Transverse colon (tissue), 4 donors: ENCODE measurements at regions not wholly inside any gene's neighbourhood (a gene's known extent, or its start where the extent isn't known, plus 50 kb on each side); places are given as distances from the start of the nearest gene placed in this dataset.

Source experiments
- DNase-seq: peaks from one replicate; pipeline ENCODE4 v3.0.0-alpha.2; 2019
- H3K27ac ChIP-seq, 4 donors: fragments of 200-600 bp; sonication (generic); 2 replicates each; pipeline ENCODE4 v1.5.1; 2016 to 2018; ENCODE audit warnings: inconsistent platforms in 4 of 4
- H3K27me3 ChIP-seq: fragments of 200-600 bp; sonication (generic); 2 replicates; pipeline ENCODE4 v1.5.1; 2017; ENCODE audit warnings: inconsistent platforms
- H3K36me3 ChIP-seq, 4 donors: fragments of 200-600 bp; sonication (generic); 2 replicates each; pipeline ENCODE4 v1.5.1; 2017 to 2019; ENCODE audit warnings: inconsistent platforms in 4 of 4
- H3K4me1 ChIP-seq, 4 donors: fragments of 200-600 bp; sonication (generic); 2 replicates each; pipeline ENCODE4 v1.5.1; 2017 to 2020; ENCODE audit warnings: inconsistent platforms in 4 of 4
- H3K4me3 ChIP-seq, 4 donors: fragments of 200-600 bp; sonication (generic); 1 replicate in 1 of 4; 2 replicates in 3 of 4; pipeline versions ENCODE4 v1.5.1 to v1.6.1; 2017 to 2019; ENCODE audit warnings: inconsistent platforms in 4 of 4
- H3K9me3 ChIP-seq, 2 donors: fragments of 200-600 bp; sonication (generic); 2 replicates each; pipeline ENCODE4 v1.5.1; 2017 to 2019; ENCODE audit warnings: inconsistent platforms in 2 of 2
- EP300 ChIP-seq: sonication (generic); formaldehyde crosslinking; IDR thresholded peaks from one replicate; pipeline ENCODE4 v1.6.1; 2017; ENCODE audit warnings: antibody characterized with exemption, low read depth
- POLR2A ChIP-seq: fragments of 450-650 bp; IDR thresholded peaks from one replicate; pipeline ENCODE4 v1.6.1; 2016; ENCODE audit warnings: antibody characterized with exemption, mild to moderate bottlenecking, moderate library complexity
- POLR2AphosphoS5 ChIP-seq, 3 donors: sonication (generic); formaldehyde crosslinking; IDR thresholded peaks; one replicate each; pipeline ENCODE4 v1.6.1; 2016; ENCODE audit warnings: antibody characterized with exemption in 3 of 3
- WGBS, 2 donors: methylation state at CpG; one replicate each; pipeline ENCODE4 v1.1.5; 2018; ENCODE audit warnings: low coverage in 1 of 2; 5-methylcytosine and 5-hydroxymethylcytosine counted together
- in situ Hi-C, 4 donors: fragments of 200-750 bp; cut with MboI; loops; one replicate each; pipeline versions ENCODE4 v1.15.0 to v1.15.1; 2017; ENCODE audit warnings: low sequenced_read_pairs in 3 of 4, low pct_ligation_motif_present in 1 of 4, low pct_unique_long_range_greater_than_20kb in 1 of 4
- intact Hi-C: fragments of 100-400 bp; cut with DNase I; formaldehyde crosslinking; loops from one replicate; pipeline ENCODE4 v1.15.1; 2023; ENCODE audit warnings: low total_unique reads
- TF ChIP-seq, protein P1 (sequence below), 5 experiments: fragments of 200-600 bp in 3 of 5; fragments of 450-650 bp in 2 of 5; sonication (generic) in 3 of 5; IDR thresholded peaks; 1 replicate in 2 of 5; 2 replicates in 3 of 5; pipeline ENCODE4 v1.5.1; 2016 to 2017; ENCODE audit warnings: antibody characterized with exemption in 5 of 5, inconsistent platforms in 3 of 5, mild to moderate bottlenecking in 2 of 5, moderate library complexity in 1 of 5

DNA sequence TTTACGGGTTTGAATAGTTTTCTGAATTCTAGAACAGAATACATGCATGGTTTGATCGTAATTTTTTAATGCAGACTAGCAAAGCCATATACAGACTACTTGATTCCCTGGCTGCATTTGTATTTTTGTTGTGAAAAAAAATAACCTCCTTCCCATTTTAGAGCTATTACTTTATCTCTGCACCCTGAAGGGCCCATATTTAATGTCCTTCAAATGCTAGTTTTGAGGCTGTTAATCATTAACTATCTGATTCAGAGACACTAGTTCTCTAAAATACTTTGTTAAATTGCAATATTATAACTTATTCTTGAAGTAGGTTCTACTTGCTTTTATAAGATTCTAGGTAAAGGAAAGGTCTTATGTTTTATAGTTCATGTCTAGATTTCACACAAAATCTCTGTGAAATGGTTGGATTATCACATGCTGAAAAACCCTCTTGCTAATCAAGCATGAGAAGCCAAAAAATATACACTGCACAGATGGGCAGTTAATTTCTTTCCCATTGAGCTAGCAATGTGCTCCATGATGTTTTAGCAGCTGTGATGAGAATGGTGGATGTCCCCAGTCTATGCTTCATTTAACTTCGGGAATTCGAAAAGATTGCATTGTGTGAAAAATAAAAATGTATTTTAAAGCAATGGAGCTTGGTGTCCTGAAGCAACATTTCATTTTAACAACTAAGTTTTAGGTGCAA is 634.0 kb upstream of the BCHE start:
- 78 to 90% methylated on average over 4 of the region's 4 CpGs for WGBS, 2 donors
- intact Hi-C loops: no loop called here
- no peaks in the 10 kb centered on the region for H3K27me3 ChIP-seq
- H3K4me1 ChIP-seq: no peaks in the 10 kb centered on the region
- in situ Hi-C loops: no loop called here
- TF ChIP-seq, protein P1, sequence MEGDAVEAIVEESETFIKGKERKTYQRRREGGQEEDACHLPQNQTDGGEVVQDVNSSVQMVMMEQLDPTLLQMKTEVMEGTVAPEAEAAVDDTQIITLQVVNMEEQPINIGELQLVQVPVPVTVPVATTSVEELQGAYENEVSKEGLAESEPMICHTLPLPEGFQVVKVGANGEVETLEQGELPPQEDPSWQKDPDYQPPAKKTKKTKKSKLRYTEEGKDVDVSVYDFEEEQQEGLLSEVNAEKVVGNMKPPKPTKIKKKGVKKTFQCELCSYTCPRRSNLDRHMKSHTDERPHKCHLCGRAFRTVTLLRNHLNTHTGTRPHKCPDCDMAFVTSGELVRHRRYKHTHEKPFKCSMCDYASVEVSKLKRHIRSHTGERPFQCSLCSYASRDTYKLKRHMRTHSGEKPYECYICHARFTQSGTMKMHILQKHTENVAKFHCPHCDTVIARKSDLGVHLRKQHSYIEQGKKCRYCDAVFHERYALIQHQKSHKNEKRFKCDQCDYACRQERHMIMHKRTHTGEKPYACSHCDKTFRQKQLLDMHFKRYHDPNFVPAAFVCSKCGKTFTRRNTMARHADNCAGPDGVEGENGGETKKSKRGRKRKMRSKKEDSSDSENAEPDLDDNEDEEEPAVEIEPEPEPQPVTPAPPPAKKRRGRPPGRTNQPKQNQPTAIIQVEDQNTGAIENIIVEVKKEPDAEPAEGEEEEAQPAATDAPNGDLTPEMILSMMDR (IDR thresholded peaks at IDR 0.05): no peak
- TF ChIP-seq POLR2AphosphoS5 (IDR thresholded peaks at IDR 0.05) (no peak), POLR2A (no peak), EP300 (no peak)
- DNase-seq: no peak
- H3K36me3 ChIP-seq: no peaks in the 10 kb centered on the region
- H3K9me3 ChIP-seq: no peaks in the 10 kb centered on the region
- no peak overlapping the region for H3K27ac ChIP-seq
- no peak overlapping the region for H3K4me3 ChIP-seq

DNA sequence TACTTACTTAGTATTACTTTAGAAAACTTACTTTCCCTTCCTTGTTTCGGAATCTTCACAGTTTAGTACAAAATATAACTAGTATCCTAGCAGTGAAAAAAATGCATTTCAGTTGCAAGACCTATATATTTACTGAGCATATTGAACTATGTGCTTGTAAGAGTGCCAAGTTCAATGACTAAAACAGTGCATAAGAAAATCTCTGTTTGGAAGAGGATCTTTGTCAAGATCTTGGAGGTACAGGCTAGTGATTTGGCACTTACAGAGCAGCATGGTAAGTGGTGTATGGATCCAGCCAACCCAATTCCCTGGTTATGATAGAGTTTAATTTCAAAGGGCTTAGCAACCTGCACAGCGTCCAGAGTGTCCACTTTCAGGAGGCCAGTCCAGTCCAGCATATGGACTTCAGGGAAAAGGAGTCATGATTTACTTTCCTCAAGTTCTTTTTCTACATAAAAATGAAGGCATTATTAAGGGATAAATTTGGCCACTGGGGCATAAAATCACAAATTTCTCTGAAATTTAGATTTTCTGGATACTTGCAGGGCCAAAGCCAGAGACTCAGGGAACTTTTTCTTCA is 625.8 kb upstream of the BCHE start:
- Histone ChIP-seq H3K4me3 (no peak overlapping the region), H3K27me3 (no peaks in the 10 kb centered on the region), H3K9me3 (no peaks in the 10 kb centered on the region), H3K4me1 (no peaks in the 10 kb centered on the region), H3K27ac (no peak overlapping the region), H3K36me3 (no peaks in the 10 kb centered on the region)
- no peak for DNase-seq
- in situ Hi-C loops: no loop called here
- intact Hi-C loops: no loop called here
- TF ChIP-seq POLR2A (no peak), POLR2AphosphoS5 (IDR thresholded peaks at IDR 0.05) (no peak), EP300 (no peak)
- TF ChIP-seq, protein P1 (IDR thresholded peaks at IDR 0.05): no peak
- WGBS, 2 donors: 82 to 85% methylated on average over 2 of the region's 2 CpGs

DNA sequence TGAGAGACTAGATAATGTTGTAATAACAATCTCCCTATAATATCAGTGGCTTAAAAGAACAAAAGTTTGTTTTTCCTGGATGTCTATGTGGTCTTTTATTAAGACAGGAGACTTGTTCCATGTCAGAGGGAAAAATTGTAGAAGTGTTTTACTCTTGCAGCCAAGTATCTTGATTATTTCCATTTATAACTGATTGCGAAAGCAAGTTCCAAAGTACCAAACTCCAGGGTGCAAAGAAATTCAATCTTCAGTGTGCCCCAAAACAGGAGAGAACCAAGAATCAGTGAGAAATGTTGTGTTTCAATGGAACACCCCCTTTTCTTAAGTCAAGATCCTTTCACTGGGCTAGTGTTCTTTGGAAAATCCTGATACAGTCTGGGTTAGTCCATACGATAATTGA is 624.4 kb upstream of the BCHE start:
- intact Hi-C loops (no loop called here), in situ Hi-C loops (no loop called here)
- no peak for DNase-seq
- Histone ChIP-seq H3K4me3 (no peak overlapping the region), H3K27me3 (no peaks in the 10 kb centered on the region), H3K9me3 (no peaks in the 10 kb centered on the region), H3K27ac (no peak overlapping the region), H3K36me3 (no peaks in the 10 kb centered on the region), H3K4me1 (no peaks in the 10 kb centered on the region)
- 79 to 81% methylated on average over 2 of the region's 2 CpGs for WGBS, 2 donors
- TF ChIP-seq POLR2AphosphoS5 (IDR thresholded peaks at IDR 0.05): no peak
- no peak for TF ChIP-seq POLR2A

DNA sequence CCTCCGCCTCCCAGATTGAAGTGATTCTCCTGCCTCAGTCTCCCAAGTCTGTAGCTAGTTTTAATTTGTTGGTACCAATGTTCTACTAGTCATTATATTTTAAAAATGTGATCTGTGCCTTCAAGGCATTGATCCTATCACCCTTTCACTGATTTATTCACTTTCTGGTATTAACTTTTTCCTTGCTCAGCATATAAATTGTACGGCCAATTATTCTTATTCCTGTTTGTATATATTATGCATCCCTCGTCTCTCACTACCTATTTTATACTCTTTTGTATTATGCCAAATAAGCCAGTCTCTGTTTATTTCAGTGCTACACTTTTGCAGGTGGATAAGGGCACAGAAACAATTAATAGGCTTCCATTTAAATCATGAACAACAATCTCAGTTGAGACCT is 620.2 kb upstream of the BCHE start:
- TF ChIP-seq EP300: no peak
- no peak for TF ChIP-seq POLR2A
- TF ChIP-seq POLR2AphosphoS5 (IDR thresholded peaks at IDR 0.05): no peak
- TF ChIP-seq, protein P1 (IDR thresholded peaks at IDR 0.05): no peak
- H3K4me3 ChIP-seq: no peak overlapping the region

More for the DNA sequence above, 620.2 kb upstream of the BCHE start:
- no peak overlapping the region for H3K27ac ChIP-seq
- no peak for DNase-seq
- no peaks in the 10 kb centered on the region for H3K36me3 ChIP-seq
- intact Hi-C loops: no loop called here
- 84 to 85% methylated on average over 3 of the region's 3 CpGs for WGBS, 2 donors
- in situ Hi-C loops: no loop called here
- no peaks in the 10 kb centered on the region for H3K9me3 ChIP-seq
- H3K27me3 ChIP-seq: no peaks in the 10 kb centered on the region
- H3K4me1 ChIP-seq: no peaks in the 10 kb centered on the region
